Urothelium cell line (cell line): ENCODE measurements at regions not wholly inside any gene's neighbourhood (a gene's known extent, or its start where the extent isn't known, plus 50 kb on each side); places are given as distances from the start of the nearest gene placed in this dataset.

ENCODE experiments used
- DNase-seq: peaks from one replicate; pipeline ENCODE4 v3.0.0; 2011; ENCODE audit warnings: low spot score, mixed read lengths
- FAIRE-seq: peaks from 2 replicates; lab custom pipeline; 2011; peaks lifted over from hg19 to GRCh38; lab: Jason Lieb, UNC

- no peak for DNase-seq
- FAIRE-seq = no peak
Measured at GRCh38 chr7:54476609-54477008, 65.6 kb upstream of the VSTM2A start.

DNA sequence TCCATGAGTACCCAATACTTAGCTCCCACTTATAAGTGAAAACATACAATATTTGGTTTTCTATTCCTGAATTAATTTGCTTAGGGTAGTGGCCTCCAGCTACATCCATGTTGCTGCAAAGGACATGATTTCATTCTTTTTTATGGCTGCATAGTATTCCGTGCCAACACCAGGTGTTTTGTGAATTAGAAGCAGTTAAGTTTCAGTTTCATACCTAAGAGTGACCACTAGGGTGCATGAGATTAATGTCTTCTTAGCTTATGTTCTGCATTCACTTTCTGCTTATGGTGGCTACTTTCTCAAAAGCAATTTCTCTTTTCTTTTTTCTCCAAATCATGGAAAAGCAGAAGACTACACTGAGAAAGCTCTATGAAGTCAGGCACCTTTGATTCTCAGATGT, 65.1 kb upstream of the VSTM2A start:
- FAIRE-seq = no peak

GRCh38 chr7:54483523-54483922, 58.7 kb upstream of the VSTM2A start:
- FAIRE-seq = no peak

More for the DNA sequence above, 65.1 kb upstream of the VSTM2A start:
- DNase-seq = no peak

DNA sequence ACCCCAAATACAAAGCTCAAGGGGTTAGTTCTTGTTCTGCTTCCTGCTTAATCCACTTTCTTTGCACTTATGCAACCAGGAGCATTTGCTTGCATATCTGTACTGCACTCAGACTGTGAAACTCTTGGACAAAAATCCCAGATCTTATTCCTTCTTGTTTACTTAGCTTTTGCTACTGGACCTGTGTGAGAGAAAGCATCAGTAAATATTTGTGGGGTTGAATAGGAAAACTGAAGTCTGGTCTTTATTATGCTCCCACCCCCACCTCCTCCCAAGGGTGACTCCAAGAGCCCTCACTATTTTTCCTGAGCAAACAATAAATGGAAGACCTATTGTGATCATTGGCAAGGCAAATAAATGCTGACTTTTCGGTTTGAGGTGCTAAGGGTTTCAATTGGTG, 57.1 kb upstream of the VSTM2A start:
- FAIRE-seq (no peak), DNase-seq (no peak)

More at GRCh38 chr7:54483523-54483922, 58.7 kb upstream of the VSTM2A start:
- no peak for DNase-seq
